Uterus (tissue), 2 donors: ENCODE measurements at regions not wholly inside any gene's neighbourhood (a gene's known extent, or its start where the extent isn't known, plus 50 kb on each side); places are given as distances from the start of the nearest gene placed in this dataset.

Source experiments
- POLR2A ChIP-seq, 2 donors: fragments of 450-650 bp; IDR thresholded peaks; one replicate each; pipeline ENCODE4 v1.6.1; 2016; ENCODE audit warnings: antibody characterized with exemption in 2 of 2, mild to moderate bottlenecking in 1 of 2, moderate library complexity in 1 of 2
- TF ChIP-seq, protein P1 (sequence below), 4 experiments: fragments of 200-600 bp in 2 of 4; fragments of 450-650 bp in 2 of 4; sonication (generic) in 2 of 4; IDR thresholded peaks; one replicate each; pipeline ENCODE4 v1.5.1; 2016 to 2019; ENCODE audit warnings: antibody characterized with exemption in 4 of 4, mild to moderate bottlenecking in 2 of 4, moderate library complexity in 1 of 4

DNA sequence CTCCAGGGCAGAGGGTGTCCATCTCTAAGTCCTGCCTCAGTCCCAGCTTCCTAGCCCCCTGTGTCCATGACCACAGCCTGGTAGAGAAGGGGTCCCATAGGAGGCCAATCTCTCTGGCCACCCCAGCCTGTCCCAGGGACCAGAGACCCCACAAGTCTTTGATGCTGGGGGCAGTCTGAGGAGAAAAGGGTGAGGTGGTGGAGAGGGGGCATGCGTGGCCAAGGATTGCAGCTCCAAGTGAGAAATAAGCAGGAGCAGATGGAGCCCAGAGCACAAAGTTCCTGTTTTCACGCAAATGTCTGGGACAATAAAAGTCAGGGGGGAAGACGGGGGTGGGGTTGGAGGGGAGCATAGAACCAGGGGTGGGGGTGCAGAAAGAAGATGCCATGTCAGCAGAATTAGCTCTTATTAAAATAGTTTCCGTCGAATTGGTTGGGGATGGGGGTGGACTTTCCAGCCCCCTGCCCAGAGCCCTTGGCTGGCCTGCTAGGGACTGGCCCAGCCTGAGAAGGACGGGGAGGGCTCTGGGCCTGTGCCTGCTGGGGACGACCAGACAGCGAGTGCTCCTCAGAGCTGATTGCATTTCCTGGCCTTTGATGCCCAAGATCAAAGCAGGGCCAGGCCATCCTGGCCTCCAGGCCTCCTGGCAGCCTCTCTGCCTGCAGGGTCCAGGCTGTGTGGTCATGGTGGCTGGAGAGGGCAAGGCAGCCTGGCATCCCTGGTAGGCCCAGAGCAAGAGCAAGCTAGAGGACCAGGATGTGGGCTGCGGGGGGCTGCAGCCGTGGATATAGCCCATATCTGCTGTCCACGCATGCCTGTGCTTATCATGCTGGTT lies 337.1 kb downstream of the DYSF start:
- TF ChIP-seq, protein P1, sequence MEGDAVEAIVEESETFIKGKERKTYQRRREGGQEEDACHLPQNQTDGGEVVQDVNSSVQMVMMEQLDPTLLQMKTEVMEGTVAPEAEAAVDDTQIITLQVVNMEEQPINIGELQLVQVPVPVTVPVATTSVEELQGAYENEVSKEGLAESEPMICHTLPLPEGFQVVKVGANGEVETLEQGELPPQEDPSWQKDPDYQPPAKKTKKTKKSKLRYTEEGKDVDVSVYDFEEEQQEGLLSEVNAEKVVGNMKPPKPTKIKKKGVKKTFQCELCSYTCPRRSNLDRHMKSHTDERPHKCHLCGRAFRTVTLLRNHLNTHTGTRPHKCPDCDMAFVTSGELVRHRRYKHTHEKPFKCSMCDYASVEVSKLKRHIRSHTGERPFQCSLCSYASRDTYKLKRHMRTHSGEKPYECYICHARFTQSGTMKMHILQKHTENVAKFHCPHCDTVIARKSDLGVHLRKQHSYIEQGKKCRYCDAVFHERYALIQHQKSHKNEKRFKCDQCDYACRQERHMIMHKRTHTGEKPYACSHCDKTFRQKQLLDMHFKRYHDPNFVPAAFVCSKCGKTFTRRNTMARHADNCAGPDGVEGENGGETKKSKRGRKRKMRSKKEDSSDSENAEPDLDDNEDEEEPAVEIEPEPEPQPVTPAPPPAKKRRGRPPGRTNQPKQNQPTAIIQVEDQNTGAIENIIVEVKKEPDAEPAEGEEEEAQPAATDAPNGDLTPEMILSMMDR (IDR thresholded peaks at IDR 0.05): no peak
- no peak for TF ChIP-seq POLR2A (IDR thresholded peaks at IDR 0.05)
